Mucosa of descending colon (tissue), 3 donors: ENCODE measurements at regions not wholly inside any gene's neighbourhood (a gene's known extent, or its start where the extent isn't known, plus 50 kb on each side); places are given as distances from the start of the nearest gene placed in this dataset.

ENCODE experiments used
- ATAC-seq: fragments of 200-7000 bp; cut with Tn5 transposase; one replicate; pipeline ENCODE4 v1.9.1; 2020; ENCODE audit warnings: mild to moderate bottlenecking, moderate library complexity
- DNase-seq, 3 donors: peaks; one replicate each; pipeline ENCODE4 v3.0.0-alpha.2; 2020
- H3K36me3 ChIP-seq: fragments of 200-600 bp; one replicate; pipeline ENCODE4 v1.8.0; 2021; ENCODE audit warnings: low read depth, mild to moderate bottlenecking
- H3K4me1 ChIP-seq: fragments of 200-600 bp; one replicate; pipeline ENCODE4 v1.8.0; 2021; ENCODE audit warnings: low read depth, mild to moderate bottlenecking
- H3K4me3 ChIP-seq: fragments of 200-600 bp; one replicate; pipeline ENCODE4 v1.8.0; 2021; ENCODE audit warnings: mild to moderate bottlenecking
- H3K9me3 ChIP-seq: fragments of 200-600 bp; one replicate; pipeline ENCODE4 v1.8.0; 2021; ENCODE audit warnings: mild to moderate bottlenecking
- intact Hi-C, 2 donors: fragments of 100-400 bp; cut with DNase I in 1 of 2; cut with micrococcal nuclease in 1 of 2; formaldehyde crosslinking; loops; one replicate each; pipeline versions ENCODE4 v1.11.0 to v1.11.1; 2022; cut with DNase I, micrococcal nuclease
- TF ChIP-seq, protein P1 (sequence below): fragments of 200-600 bp; IDR thresholded peaks from one replicate; pipeline ENCODE4 v1.8.0; 2022; ENCODE audit warnings: antibody characterized with exemption, mild to moderate bottlenecking
- donor health status: DM: no; HTN: no; CAD: no; lungs with moderate emphysema.
- donor health status: DM: no; HTN: no; CAD: no.
- donor health status: DM: no; HTN: yes; CAD: no.

DNA sequence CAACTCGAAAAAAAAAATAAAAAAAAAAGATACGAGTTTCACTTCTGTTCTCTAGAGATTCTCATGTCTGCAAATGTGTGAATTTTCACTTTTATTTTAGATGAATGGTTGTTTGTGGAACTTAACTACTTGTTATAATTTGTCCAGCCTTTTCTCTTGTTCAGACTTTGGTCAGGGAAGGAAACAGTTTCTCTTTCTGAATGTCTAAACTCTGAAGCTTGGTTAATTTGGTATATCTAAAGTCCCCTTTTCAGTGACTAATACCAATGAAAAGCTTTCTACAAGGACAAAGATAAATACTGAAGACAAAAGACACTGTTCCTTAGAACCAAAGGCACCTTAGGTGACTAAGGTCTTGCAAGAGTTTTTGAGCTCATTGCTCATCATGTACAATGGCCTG lies 144.4 kb upstream of the PIEZO2 start:
- ATAC-seq = no peak
- Histone ChIP-seq H3K4me3 (no peak overlapping the region), H3K36me3 (no peaks in the 10 kb centered on the region), H3K4me1 (no peaks in the 10 kb centered on the region), H3K9me3 (peaks cover 26% of the 10 kb centered on the region)
- DNase-seq = no peak
- intact Hi-C loops = no loop called here
- TF ChIP-seq, protein P1, sequence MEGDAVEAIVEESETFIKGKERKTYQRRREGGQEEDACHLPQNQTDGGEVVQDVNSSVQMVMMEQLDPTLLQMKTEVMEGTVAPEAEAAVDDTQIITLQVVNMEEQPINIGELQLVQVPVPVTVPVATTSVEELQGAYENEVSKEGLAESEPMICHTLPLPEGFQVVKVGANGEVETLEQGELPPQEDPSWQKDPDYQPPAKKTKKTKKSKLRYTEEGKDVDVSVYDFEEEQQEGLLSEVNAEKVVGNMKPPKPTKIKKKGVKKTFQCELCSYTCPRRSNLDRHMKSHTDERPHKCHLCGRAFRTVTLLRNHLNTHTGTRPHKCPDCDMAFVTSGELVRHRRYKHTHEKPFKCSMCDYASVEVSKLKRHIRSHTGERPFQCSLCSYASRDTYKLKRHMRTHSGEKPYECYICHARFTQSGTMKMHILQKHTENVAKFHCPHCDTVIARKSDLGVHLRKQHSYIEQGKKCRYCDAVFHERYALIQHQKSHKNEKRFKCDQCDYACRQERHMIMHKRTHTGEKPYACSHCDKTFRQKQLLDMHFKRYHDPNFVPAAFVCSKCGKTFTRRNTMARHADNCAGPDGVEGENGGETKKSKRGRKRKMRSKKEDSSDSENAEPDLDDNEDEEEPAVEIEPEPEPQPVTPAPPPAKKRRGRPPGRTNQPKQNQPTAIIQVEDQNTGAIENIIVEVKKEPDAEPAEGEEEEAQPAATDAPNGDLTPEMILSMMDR = no peak

- no peaks in the 10 kb centered on the region for H3K4me1 ChIP-seq
- H3K36me3 ChIP-seq = no peaks in the 10 kb centered on the region
- DNase-seq = no peak
- TF ChIP-seq, protein P1 = no peak
- no peak overlapping the region for H3K4me3 ChIP-seq
- H3K9me3 ChIP-seq = peaks cover 20% of the 10 kb centered on the region
- intact Hi-C loops = no loop called here
- ATAC-seq = no peak
Measured at GRCh38 chr18:11290786-11291185, 141.4 kb upstream of the PIEZO2 start.

DNA sequence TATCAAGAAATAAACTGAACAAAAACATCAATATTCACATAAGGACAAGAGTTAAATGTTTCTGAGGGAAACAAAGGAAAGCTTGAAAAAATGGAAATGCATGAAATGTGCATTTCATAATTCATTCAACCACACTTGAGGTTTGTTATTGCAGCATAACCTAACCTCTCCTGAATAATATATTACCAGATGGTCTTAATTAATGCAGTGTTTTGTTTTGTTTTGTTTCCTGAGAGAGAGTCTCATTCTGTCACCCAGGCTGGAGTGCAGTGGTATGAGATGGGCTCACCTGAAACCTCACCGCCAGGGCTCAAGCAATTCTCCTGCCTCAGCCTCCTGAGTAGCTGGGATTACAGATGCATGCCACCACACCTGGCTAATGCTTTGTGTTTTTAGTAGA lies 139.9 kb upstream of the PIEZO2 start:
- H3K36me3 ChIP-seq = no peaks in the 10 kb centered on the region
- TF ChIP-seq, protein P1 = no peak
- no peak overlapping the region for H3K4me3 ChIP-seq
- ATAC-seq (no peak), DNase-seq (no peak)
- intact Hi-C loops = no loop called here
- H3K9me3 ChIP-seq = peaks cover 17% of the 10 kb centered on the region
- no peaks in the 10 kb centered on the region for H3K4me1 ChIP-seq

GRCh38 chr18:11288401-11288800 lies 139.0 kb upstream of the PIEZO2 start:
- Histone ChIP-seq H3K4me1 (no peaks in the 10 kb centered on the region), H3K9me3 (peaks cover 16% of the 10 kb centered on the region), H3K36me3 (no peaks in the 10 kb centered on the region), H3K4me3 (no peak overlapping the region)
- ATAC-seq (no peak), DNase-seq (no peak)
- TF ChIP-seq, protein P1 = no peak
- intact Hi-C loops = no loop called here

GRCh38 chr18:11286431-11286830 lies 137.1 kb upstream of the PIEZO2 start:
- TF ChIP-seq, protein P1 = no peak
- no peaks in the 10 kb centered on the region for H3K36me3 ChIP-seq
- H3K4me1 ChIP-seq = no peaks in the 10 kb centered on the region
- peaks cover 20% of the 10 kb centered on the region for H3K9me3 ChIP-seq
- DNase-seq (no peak), ATAC-seq (no peak)
- H3K4me3 ChIP-seq = no peak overlapping the region
- intact Hi-C loops = no loop called here

DNA sequence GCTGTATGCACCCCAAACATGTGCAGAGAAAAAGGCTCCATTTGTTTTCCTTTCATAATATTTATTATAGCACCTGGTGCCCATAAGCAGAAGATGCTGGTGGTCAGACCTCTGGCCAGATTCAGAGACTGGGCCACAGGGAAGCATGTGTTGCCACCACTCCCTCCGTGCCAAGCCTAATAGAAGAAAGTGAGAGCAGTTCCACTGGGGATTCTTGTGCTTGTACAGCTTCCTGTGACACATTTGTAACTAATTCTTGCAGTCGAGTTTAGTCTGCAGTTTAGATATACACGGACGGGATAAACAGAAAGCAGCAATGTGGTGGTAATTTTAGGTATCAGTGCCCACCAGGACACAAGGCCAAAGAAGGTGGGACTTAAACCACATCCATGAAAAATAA lies 135.4 kb upstream of the PIEZO2 start:
- H3K4me1 ChIP-seq = no peaks in the 10 kb centered on the region
- TF ChIP-seq, protein P1 = no peak
- no peak for DNase-seq
- no peak for ATAC-seq
- no peak overlapping the region for H3K4me3 ChIP-seq
- no peaks in the 10 kb centered on the region for H3K36me3 ChIP-seq
- peaks cover 25% of the 10 kb centered on the region for H3K9me3 ChIP-seq
- intact Hi-C loops = no loop called here
